ENCODE measurements at regions not wholly inside any gene's neighbourhood (a gene's known extent, or its start where the extent isn't known, plus 50 kb on each side); places are given as distances from the start of the nearest gene placed in this dataset.

DNA sequence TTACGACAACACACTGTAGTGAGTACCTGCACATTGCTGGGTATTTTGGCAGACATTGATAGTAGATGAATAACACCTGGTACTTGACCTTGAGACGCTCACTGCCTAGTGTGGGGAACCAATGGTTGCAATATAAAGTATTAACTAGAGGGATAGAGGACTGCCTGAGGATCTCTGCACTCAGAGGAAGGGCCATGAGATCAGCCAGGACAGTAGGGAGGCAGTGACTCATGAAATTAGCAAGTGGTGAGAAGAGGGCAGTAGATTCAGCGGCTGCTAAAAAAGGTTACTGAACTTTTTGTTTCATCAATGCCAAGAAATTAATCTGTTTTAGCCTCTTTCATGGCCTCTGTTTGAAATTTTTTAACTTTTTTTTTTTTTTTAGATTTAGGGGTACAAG, 250.8 kb upstream of the TCF4 start:
- Histone ChIP-seq H4K20me1 (ENCODE audit: low read depth) (no peaks in the 10 kb centered on the region), H3K9me3 (ENCODE audit: low read depth) (no peaks in the 10 kb centered on the region), H3K9ac (no peak overlapping the region), H3K27me3 (no peaks in the 10 kb centered on the region), H3K36me3 (no peaks in the 10 kb centered on the region), H3K4me2 (no peak overlapping the region), H3K79me2 (ENCODE audit: low read depth) (no peaks in the 10 kb centered on the region), H2AFZ (replicated peaks) (no peak overlapping the region), H3K27ac (no peak overlapping the region), H3K4me3 (no peak overlapping the region), H3K4me1 (no peaks in the 10 kb centered on the region), H3F3A (ENCODE audit: low read depth) (no peaks in the 10 kb centered on the region)
- Mint-ChIP-seq H3K36me3 (no peaks in the 10 kb centered on the region), H3K4me3 (no peak overlapping the region), H3K9me3 (peaks cover 27% of the 10 kb centered on the region), H3K27ac (no peak overlapping the region), H3K4me1 (no peaks in the 10 kb centered on the region), H3K27me3 (ENCODE audit: insufficient read depth, low read depth) (peaks cover 5% of the 10 kb centered on the region)
- TF ChIP-seq EZH2 (IDR thresholded peaks at IDR 0.05) (no peak), EZH2phosphoT487 (IDR thresholded peaks at IDR 0.05) (no peak)
- TF ChIP-seq, protein P1, sequence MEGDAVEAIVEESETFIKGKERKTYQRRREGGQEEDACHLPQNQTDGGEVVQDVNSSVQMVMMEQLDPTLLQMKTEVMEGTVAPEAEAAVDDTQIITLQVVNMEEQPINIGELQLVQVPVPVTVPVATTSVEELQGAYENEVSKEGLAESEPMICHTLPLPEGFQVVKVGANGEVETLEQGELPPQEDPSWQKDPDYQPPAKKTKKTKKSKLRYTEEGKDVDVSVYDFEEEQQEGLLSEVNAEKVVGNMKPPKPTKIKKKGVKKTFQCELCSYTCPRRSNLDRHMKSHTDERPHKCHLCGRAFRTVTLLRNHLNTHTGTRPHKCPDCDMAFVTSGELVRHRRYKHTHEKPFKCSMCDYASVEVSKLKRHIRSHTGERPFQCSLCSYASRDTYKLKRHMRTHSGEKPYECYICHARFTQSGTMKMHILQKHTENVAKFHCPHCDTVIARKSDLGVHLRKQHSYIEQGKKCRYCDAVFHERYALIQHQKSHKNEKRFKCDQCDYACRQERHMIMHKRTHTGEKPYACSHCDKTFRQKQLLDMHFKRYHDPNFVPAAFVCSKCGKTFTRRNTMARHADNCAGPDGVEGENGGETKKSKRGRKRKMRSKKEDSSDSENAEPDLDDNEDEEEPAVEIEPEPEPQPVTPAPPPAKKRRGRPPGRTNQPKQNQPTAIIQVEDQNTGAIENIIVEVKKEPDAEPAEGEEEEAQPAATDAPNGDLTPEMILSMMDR (IDR thresholded peaks at IDR 0.05) = no peak
- no peak for DNase-seq (ENCODE audit: low spot score)

DNA sequence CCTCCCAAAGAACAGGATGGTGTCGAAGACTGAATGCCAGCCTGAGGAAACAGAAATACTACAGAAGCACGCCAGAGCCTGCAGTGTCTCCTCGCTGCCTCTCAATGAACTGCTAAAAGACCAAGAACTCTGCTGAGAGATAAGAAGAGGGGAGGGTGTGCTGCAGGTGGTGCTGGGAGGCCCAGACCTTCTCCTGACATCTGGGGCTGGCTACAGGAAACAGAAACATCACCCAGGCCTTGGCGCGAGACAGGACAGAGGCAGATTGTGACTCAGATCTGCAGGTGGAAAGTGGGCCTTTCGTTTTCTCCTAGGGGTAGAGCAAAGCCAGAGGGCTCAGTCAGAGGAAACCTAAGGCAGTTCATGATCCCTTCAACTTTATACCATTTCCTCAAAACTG, 250.3 kb upstream of the TCF4 start:
- no peaks in the 10 kb centered on the region for H3K4me1 Mint-ChIP-seq
- peaks cover 5% of the 10 kb centered on the region for H3K27me3 Mint-ChIP-seq (ENCODE audit: insufficient read depth, low read depth)
- H2AFZ ChIP-seq (replicated peaks) = no peak overlapping the region
- no peaks in the 10 kb centered on the region for H3K36me3 ChIP-seq
- H3K9ac ChIP-seq = no peak overlapping the region
- H3K9me3 Mint-ChIP-seq = peaks cover 30% of the 10 kb centered on the region
- H3K36me3 Mint-ChIP-seq = no peaks in the 10 kb centered on the region
- DNase-seq (ENCODE audit: low spot score) = no peak
- no peak overlapping the region for H3K27ac Mint-ChIP-seq
- no peak overlapping the region for H3K4me2 ChIP-seq
- no peak overlapping the region for H3K4me3 Mint-ChIP-seq
- no peak overlapping the region for H3K4me3 ChIP-seq
- no peaks in the 10 kb centered on the region for H3K27me3 ChIP-seq
- H3K9me3 ChIP-seq (ENCODE audit: low read depth) = no peaks in the 10 kb centered on the region
- H3F3A ChIP-seq (ENCODE audit: low read depth) = no peaks in the 10 kb centered on the region
- no peaks in the 10 kb centered on the region for H3K4me1 ChIP-seq
- no peaks in the 10 kb centered on the region for H3K79me2 ChIP-seq (ENCODE audit: low read depth)
- no peaks in the 10 kb centered on the region for H4K20me1 ChIP-seq (ENCODE audit: low read depth)
- no peak overlapping the region for H3K27ac ChIP-seq
- TF ChIP-seq, protein P1 (IDR thresholded peaks at IDR 0.05) = no peak

DNA sequence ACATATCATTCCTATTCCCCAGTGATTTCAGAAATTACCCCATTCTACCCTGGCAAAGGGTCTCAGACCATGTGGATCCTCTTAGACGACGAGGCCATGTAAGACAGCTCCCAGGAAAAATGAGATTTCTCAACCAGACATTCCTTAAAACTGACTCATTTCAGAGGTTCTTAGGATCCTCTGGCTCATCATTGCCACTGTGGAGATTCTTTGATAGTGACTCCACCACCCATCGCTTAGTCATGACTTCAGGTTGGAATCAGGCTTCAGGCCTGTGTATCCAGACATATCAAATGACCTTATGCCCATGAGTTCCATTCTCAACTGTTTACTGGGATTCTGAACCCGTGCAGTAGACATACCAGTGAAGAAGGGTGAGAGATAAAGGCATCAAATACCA, 245.6 kb upstream of the TCF4 start:
- no peaks in the 10 kb centered on the region for H3K9me3 ChIP-seq (ENCODE audit: low read depth)
- no peaks in the 10 kb centered on the region for H3K36me3 ChIP-seq
- no peak overlapping the region for H3K4me3 Mint-ChIP-seq
- no peaks in the 10 kb centered on the region for H3K27me3 ChIP-seq
- H3K79me2 ChIP-seq (ENCODE audit: low read depth) = no peaks in the 10 kb centered on the region
- no peak overlapping the region for H3K9ac ChIP-seq
- no peaks in the 10 kb centered on the region for H3F3A ChIP-seq (ENCODE audit: low read depth)
- H3K4me2 ChIP-seq = no peak overlapping the region
- H3K36me3 Mint-ChIP-seq = no peaks in the 10 kb centered on the region
- no peaks in the 10 kb centered on the region for H4K20me1 ChIP-seq (ENCODE audit: low read depth)
- H3K4me3 ChIP-seq = no peak overlapping the region
- H3K27ac Mint-ChIP-seq = no peak overlapping the region
- no peak overlapping the region for H3K27ac ChIP-seq
- DNase-seq (ENCODE audit: low spot score) = no peak
- H3K4me1 Mint-ChIP-seq = peaks cover 11% of the 10 kb centered on the region
- TF ChIP-seq, protein P1 (IDR thresholded peaks at IDR 0.05) = no peak
- TF ChIP-seq EZH2phosphoT487 (IDR thresholded peaks at IDR 0.05) (no peak), EZH2 (IDR thresholded peaks at IDR 0.05) (no peak)
- no peaks in the 10 kb centered on the region for H3K4me1 ChIP-seq
- peaks cover 13% of the 10 kb centered on the region for H3K9me3 Mint-ChIP-seq
- no peak overlapping the region for H2AFZ ChIP-seq (replicated peaks)
- H3K27me3 Mint-ChIP-seq (ENCODE audit: insufficient read depth, low read depth) = peaks cover 8% of the 10 kb centered on the region

DNA sequence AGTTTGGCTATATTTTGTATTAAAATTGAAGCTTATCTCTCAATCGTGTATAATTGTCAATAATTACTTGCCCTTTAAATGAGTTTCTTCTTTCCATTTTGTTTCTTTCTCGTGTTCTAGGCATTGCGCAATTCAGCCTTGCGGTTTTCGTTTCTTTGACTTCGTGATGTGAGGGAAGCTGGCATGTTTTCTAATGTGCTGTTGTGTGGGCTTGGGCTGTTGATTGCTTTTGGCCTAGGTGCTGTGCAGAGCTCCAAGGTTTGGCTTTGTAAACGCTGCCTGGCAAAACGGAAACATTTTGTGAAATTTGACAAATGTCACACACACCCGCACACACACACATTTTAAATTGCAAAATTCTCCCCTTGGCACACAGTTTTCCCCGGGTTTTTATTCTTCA, 242.6 kb upstream of the TCF4 start:
- Histone ChIP-seq H3K9ac (no peak overlapping the region), H3K36me3 (no peaks in the 10 kb centered on the region), H3K79me2 (ENCODE audit: low read depth) (no peaks in the 10 kb centered on the region), H3F3A (ENCODE audit: low read depth) (no peaks in the 10 kb centered on the region), H3K4me2 (no peak overlapping the region), H2AFZ (replicated peaks) (no peak overlapping the region), H3K9me3 (ENCODE audit: low read depth) (no peaks in the 10 kb centered on the region), H4K20me1 (ENCODE audit: low read depth) (no peaks in the 10 kb centered on the region), H3K4me1 (no peaks in the 10 kb centered on the region), H3K4me3 (no peak overlapping the region), H3K27ac (no peak overlapping the region), H3K27me3 (no peaks in the 10 kb centered on the region)
- Mint-ChIP-seq H3K36me3 (no peaks in the 10 kb centered on the region), H3K27me3 (ENCODE audit: insufficient read depth, low read depth) (peaks cover 5% of the 10 kb centered on the region), H3K9me3 (peaks cover 2% of the 10 kb centered on the region), H3K4me1 (peaks cover 11% of the 10 kb centered on the region), H3K27ac (no peak overlapping the region), H3K4me3 (no peak overlapping the region)
- TF ChIP-seq EZH2phosphoT487 (IDR thresholded peaks at IDR 0.05) = no peak
- TF ChIP-seq EZH2 (IDR thresholded peaks at IDR 0.05) = no peak
- TF ChIP-seq, protein P1 (IDR thresholded peaks at IDR 0.05) = no peak
- no peak for DNase-seq (ENCODE audit: low spot score)
